NCI-H1092 (cell line): ENCODE measurements at regions not wholly inside any gene's neighbourhood (a gene's known extent, or its start where the extent isn't known, plus 50 kb on each side); places are given as distances from the start of the nearest gene placed in this dataset.
A peak's percentile ranks its signal among the peaks of the same experiment; 100 is the strongest.

Experiments used
- DNase-seq: peaks from one replicate; lab custom pipeline; 2025; lab: John Stamatoyannopoulos, UW

DNA sequence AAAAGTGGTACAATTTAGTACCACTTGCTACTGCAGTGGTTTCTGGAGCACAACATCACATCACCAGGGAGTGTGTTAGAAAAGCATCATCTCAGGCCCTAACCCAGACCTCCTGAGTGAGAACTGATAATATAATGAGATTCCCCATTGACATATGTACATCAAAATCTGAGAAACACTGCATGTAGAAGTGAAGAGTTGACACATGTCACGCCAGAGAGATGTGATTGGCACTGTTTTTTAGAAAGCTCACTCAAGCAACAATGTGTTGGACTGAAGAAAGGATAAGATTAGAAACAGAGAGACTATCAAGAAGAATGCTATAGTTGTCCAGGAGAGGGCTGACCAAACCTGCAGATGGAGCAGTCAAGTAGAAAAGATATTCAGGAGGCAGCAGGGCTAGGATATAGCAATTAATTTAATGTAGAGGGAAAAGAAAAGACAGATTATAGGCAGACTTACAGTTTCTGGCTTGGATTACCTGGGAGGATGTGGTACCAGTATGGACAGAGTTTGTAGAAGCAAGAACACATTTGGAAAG lies 324.4 kb upstream of the ADAMTSL1 start:
- DNase-seq, result no peak

DNA sequence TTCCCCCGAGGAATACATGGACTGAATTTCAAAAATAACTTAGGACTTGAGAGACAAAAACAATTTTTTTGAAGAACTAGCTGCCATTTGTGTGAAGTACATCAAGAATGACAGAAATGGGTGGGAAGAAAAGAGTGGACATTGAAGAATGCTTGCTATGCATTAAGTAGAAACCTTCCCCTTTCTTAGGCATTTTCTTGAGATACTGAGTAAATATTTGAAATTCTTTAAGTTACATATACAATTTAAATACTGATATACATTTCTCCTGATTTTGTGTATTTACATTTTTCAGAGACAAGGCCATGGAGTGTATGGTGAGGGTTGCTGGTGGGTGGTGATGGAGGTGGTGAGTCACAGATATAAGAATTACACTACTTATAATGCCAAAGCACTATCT lies 319.3 kb upstream of the ADAMTSL1 start:
- no peak for DNase-seq

DNA sequence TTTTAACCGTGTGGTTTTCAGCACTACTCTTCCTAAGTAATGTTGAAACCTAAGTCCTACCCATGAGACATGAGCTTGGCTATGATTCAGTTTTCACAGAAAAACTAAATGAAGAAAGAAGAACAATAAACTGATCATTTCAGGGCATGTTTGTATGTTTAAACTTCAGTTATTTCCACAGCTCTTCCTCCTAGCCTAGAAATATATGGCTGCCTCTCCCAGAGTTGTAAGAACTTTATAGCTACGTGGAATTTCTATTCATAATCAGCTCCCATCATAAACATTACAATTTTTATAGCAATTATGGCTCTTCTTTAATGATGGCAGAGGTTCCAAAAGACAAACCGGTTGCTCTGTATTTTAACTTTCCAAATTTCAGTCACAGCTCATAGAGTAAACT lies 314.7 kb upstream of the ADAMTSL1 start:
- DNase-seq, result no peak

DNA sequence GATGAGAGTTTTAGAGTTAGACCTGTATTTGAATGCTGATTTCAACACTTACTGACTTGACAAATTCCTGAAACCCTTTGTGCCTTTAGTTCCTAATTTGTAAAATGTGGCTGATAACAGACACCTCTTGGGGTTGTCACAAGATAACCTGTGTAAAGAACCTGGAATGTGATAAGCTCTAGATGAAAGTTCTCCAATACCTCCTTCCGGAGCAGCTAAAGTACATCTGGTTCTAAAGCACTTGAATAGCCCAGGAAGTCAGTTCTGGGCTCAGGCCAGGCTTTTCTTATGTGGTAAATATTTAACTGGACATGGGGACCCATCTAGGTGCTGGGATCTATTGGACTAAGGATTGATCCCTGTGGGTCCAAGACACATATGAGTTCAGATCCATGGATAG lies 310.8 kb upstream of the ADAMTSL1 start:
- DNase-seq, result no peak

DNA sequence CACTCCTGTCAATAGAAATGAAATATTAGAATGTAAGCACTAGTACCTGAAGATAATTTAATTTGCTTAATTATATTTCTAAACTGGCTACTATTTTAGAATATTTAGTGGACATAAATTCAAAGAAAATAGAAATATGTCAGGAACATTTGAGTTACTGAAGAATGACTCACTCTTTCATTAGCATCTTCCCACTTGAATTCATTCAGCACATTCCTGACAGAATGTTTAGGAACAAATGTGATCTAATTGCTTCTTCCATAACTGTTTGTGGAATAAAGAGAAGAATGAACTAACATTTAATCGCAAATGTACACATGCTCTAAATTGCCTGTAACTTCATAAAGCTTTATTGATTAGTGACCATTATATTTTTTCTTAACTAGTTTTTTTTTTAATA lies 306.2 kb upstream of the ADAMTSL1 start:
- no peak for DNase-seq

DNA sequence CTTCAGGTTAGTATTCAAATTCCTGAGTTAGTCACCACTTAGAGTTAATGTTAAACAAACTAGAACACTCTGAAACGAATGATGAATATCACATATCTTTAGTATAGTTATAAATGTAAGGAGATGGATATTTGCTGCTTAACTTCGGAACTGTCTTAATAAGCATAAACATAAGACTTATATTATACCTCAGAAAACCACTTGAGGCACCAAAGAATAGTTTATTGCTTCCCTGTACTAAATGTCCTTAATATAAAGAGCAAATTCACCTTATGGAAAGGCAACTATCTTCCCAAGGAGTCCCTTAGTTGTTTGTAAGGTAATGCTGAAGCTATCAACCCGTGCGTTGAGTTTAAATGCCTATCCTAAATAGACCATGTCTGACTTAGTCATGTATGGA lies 300.0 kb upstream of the ADAMTSL1 start:
- no peak for DNase-seq

DNA sequence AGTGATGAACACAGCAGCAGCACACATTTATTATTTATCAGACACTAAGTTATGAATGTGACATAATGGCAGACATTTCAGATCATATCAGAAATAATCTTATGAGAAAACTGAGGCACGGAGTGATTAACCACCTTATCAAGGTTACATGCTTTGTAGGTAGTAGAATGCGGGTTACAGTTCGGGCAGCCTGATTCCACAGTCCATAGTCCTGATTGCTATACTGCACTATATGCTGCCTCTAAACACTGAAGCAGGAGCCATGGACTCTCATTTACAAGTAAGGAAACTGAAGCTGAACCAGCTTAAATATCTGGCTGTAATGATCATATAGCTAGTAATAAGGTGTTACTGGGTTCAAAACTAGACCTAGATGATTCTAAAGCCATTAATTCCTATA lies 291.3 kb upstream of the ADAMTSL1 start:
- no peak for DNase-seq

DNA sequence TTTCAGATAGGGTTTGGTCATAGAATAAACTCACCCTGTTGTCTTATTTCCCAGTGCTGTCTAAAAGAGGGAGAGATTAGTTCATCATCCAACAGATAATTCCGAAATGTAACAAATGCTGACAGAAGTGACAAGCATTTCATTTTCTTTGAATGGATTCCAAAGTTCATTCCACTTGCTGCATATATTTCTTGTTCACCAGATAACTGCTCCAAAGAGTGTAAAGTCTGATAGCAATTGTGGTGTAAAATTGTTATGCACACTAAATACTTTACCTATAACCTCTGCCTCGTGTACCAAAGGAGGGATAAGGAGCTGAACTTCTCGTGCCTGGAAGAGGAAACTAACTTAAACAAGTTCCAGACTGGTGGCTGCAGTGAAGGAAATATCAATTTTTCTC lies 290.0 kb upstream of the ADAMTSL1 start:
- DNase-seq, result no peak

DNA sequence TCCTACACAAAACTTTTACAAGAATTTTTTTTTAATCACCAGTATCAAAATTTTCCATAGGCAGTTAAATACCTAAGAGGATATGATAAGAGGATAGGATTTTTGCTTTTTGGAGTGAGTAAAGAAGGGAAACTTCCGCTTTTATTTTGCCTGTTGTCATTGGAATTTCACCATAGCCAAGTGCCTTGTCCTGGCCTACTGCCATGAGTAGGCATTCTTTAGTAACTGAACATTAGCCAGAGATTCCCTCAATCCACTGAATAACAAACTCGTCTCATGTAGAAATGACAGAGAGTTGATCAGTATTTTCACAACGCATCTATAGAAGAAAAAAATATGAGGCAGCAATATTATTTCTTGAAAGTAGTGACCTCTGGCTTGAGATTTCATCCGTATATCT lies 289.6 kb upstream of the ADAMTSL1 start:
- no peak for DNase-seq

DNA sequence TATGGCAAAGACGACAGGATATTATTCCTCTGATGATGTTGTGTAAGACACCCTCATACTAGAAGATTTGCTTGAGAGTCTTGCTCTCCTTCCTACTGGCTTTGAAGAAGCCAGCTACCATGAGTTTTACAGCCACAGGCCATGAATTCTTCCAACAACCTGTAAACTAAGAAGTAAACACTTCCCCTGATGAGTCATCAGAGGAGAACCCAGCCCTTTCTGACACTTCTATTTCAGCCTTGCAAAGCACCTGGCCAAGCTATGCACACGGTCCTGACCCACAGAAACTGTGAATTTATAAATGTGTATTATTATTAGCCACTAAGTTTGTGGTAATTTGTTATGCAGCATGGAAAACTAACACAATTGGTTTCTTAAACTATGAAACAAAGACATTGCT lies 288.8 kb upstream of the ADAMTSL1 start:
- DNase-seq, result no peak

DNA sequence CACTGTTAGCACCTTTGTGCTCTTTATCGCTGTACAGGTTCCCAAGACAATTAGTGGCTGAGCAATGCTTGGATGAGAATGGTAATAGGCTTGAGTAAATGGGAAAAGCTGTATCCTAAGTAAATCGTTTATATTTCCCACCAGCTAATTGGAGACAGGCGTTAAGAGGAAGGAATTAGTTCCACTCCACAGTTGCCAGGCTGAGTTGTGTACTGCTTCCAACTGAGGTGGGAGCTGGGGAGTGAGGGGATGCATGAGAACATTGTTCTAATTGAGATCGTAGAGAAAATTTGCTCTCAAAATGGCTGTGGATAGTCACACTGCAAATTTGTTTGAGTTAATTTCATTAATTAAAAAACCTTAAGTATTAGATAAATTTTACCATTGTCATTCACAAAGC lies 285.0 kb upstream of the ADAMTSL1 start:
- DNase-seq, result no peak

DNA sequence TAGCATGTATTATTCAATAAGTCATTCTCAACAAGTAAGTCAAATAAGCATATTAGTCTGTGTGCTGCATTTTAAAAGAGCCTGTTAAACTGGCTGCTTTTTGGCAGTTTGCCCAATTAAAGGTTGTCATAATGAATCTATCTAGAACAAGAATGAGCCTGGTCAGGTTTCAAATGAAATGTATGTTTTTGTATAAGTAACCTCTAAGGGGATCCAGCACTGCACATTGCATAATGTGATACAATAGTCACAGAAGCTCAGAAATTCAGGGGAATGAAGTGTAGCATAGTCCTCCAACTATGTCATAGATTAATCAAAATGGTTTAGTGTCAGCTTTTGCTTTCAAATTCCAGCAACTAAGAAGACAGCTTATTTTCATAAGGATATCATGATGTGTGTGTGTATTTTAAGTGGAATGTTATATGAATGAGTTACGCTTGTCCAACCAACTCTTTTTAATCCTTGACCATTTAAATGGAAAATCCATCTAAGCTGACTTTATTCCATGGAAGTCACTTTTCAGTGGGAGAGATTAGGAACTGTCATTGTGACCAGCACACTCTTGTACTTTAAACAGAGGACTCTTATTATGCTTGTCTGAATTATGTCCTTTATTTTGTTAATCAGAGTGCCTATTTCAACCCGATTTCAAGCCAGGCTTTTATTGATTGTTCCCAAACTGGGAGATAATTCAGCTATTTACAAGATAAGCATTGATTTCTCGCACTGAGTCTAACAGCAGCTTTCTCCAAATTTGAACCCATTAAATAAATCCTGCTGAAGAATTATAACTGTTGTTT lies 283.9 kb upstream of the ADAMTSL1 start:
- no peak for DNase-seq

DNA sequence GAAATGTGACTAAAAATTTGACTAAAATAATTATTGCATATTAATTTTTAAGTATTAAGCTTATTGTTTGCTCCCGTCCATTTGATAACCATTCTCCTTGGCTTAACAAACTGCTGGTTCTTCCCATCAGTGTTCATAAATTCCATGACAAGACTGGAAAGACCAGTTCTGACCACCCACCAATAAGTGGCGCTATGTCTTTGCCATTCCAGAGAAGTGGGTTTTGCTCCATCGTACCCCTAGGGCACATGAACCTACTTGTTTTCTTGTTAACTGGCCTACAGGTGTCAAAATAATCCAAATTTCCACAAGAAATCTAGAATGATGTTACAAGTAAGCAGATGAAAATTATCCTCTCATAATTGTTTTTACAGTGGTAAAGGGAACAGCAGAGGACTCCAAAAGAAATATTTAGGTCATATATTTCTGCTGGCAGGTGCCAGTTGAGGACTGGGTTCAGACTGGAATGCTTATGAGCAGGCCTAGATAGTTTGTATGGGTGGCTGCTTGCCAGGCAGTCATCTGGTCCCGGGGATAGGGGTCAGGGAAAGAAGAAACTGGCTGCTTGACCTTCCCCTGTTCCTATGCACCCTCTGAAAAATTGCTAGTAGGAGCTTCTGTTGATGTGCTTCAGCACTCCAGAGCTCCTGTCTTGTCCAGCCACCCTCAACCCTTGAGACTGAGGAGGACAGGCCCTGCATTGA lies 283.1 kb upstream of the ADAMTSL1 start:
- no peak for DNase-seq

DNA sequence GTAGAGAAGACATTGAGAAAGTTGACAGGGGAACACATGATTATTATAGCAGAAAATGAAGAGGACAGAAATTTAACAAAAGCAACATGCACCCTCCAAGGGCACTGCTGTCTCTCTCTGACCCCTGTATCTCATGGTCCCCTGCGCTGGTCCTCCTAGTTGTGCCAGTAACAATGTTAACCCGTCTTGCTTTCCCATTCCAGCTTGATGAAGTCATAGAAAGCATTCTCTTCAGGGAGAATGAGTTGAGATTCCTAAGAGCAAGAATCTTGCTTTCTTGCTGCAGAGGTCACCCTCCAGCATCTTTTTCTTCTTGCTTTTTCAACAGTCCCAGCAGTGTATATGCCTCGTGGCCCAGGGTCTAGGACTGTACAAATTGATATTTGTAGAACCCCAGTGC lies 279.6 kb upstream of the ADAMTSL1 start:
- DNase-seq, result no peak

DNA sequence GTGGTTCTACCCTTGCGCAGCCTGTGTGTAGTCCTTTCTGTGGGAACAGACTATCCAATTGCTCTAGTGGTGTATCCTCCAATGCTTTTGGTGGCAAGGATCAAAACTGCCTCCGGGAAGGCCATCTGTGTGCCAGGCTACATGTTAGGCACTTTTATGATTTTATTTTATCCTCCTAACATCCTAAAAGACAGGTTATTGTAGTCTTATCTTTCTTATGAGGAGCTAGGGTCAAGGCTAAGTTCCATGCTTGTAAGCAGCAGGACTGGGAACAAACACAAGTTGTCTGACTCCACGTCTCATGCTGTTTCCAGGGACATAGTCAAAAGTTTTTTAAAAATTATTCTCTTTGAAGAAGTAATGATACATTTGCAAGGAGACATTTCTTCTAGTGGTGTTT lies 278.7 kb upstream of the ADAMTSL1 start:
- no peak for DNase-seq

DNA sequence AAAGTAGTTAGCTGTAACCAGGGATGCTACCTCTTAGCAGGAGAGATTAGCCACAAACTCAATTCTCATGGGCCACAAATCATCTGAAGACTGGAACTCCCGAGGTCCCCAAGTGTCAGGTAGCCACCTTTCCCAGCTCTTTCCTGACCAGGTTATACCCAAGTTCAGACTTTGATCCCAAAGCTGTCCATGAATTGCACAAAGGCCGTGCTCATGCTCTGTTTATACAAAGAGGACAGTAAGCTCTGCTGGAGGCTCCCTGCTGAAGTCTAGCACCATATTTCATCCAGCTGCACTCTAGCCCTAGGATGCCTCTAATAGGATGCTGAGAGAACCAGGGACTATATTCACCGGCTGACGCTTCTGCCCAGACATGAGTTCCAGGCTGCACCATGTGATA lies 271.0 kb upstream of the ADAMTSL1 start:
- no peak for DNase-seq

DNA sequence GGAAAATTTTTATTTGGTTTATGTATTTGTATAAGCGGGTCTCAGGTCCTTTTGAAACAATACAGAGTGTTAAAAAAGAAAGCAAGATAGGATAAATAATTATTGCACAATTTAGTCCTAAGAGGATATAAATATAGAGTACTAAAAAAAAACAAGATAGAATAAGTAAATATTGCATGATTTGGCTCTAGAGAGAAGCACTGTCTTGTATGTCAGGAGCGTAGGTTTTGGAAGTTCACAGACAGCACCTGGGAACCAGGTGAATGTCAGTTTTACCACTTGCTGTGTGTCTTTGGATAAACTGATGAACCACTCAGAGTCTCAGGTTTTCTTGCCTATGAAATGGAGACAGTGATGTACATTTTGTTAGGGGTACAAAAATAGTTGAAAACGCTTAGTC lies 266.2 kb upstream of the ADAMTSL1 start:
- no peak for DNase-seq

DNA sequence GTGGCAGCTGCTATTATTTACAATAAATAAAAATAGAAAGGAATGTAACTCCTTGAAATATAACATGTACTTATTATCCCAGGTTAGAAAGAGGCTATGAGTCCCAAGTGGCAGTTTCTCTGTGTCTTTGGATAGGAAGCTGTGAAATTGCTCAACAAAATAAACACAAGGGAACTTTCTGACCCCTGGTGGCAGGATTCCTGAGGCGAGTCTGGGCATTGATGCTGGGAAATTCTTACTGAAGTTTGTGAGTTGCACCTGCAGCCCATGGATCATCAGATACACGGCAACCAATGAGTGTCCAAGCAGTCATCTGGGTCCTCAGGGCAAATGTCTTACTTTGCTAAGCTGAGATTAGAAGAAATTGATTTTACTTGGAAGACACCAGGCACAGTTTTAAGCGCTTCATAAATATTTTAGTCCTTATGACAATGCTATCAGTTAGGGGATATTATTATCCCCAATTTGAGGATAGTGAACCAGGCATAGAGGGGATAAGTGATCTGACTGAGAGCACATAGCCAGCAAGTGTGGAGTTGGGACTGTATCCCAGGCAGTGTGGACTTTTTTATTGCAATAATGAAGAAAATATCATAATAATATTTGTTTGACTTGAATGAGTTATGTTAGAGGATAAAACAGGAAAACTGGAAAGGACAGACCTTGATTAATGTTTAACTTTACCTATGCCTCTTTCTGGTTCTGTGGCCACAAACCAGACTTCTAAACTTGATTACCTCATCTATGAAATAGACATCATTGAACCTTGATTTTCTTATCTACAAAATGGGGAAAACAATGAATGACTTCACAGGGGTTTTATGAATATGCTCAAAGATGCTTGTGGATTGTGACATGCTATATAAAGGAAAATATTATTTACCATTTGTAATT lies 265.5 kb upstream of the ADAMTSL1 start:
- peak; percentile 13 for DNase-seq

DNA sequence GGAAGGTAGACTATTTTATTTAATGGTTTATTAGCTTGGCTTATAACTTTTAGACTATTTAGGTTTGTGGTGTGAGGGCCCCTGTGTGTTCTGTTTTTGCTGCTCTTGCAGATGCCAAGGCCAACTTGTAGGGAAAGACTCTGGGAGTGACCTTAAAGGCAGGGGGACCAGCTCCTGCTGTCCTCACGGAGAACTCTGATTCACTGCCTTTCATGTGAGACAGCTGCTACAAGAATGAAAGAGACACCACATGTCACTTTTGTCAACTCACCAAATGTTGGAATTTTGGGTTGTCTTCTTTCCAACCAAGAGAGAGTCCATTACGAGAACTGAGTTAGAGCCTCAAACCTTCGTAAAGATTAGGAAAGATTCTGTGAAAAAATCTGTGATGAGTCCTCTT lies 258.3 kb upstream of the ADAMTSL1 start:
- DNase-seq, result no peak

DNA sequence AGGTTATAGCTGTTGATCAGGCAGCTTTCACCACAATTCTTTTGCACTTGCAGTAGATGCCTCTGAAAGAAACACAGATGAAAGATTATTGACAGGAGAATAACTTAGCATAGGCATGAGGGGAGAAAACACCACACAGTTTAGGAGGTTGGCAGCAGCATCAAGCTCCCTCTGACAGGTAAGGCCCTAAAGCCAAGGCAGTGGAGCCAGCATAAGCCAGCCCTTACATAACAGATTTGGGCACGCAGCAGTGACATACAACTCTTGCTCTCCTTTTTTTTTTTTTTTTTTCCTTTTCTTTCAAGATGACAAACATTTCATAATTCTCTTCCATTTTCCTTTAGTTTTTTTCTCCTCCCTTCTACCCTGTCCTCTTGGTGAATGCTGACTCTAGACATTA lies 257.6 kb upstream of the ADAMTSL1 start:
- DNase-seq, result no peak

DNA sequence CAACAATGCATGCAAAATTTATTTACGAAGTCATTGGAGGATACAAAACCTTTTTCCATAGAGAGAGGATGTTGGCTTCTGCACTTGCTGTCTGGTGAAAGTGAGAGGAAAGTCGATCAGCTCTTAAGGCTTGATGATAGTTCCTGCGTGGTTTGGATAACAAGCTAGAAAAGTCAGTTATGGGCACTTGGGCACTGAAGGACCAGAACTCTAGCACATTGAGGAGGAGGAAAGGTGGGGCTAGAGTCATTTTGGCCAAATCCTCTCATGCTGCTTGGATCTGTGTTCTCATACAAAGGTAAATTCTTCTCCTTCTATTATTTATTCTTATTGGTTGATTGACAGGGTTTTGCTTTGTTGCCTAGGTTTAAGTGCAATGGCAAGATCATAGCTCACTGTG lies 245.9 kb upstream of the ADAMTSL1 start:
- no peak for DNase-seq

DNA sequence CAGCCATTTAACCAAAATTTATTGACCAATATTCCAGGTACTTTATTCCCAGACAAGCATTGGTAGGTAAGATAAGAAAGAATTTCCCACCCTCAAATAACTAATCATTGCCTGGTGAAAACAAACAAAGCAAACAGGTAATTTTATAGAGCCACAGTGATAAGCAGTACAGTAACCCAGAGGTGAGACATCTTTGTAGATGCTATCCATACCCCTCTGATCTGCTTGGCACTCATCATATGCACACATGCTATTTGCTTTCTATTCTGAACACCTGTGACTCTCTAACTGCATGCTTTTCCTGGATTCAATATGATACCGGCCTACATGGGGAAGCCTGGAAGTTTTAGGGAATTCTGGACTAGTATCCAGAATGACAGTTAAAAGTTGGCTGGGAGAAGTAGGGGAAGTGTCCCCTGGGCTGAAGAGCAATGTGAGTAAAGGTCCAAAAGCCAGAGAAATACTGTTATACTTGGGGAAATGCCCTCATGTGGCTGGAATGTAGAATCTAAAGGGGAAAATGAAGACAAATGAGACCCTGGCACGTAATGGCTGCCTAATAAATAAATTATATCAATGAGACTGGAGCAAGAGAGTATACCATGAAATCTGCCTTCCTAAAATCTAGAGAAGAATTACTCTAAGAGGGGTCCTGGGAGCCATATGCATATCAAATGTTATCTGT lies 243.8 kb upstream of the ADAMTSL1 start:
- DNase-seq, result no peak
